Vagina (tissue), 2 donors: ENCODE measurements at regions not wholly inside any gene's neighbourhood (a gene's known extent, or its start where the extent isn't known, plus 50 kb on each side); places are given as distances from the start of the nearest gene placed in this dataset.

ENCODE experiments used
- POLR2A ChIP-seq, 2 donors: fragments of 450-650 bp; IDR thresholded peaks; one replicate each; pipeline ENCODE4 v1.6.1; 2017; ENCODE audit warnings: antibody characterized with exemption in 2 of 2, mild to moderate bottlenecking in 2 of 2, moderate library complexity in 2 of 2
- TF ChIP-seq, protein P1 (sequence below), 3 experiments: fragments of 450-650 bp in 2 of 3; fragments of 200-600 bp in 1 of 3; sonication (generic) in 1 of 3; IDR thresholded peaks; one replicate each; pipeline ENCODE4 v1.5.1; 2017 to 2019; ENCODE audit warnings: antibody characterized with exemption in 3 of 3, mild to moderate bottlenecking in 2 of 3, moderate library complexity in 2 of 3

DNA sequence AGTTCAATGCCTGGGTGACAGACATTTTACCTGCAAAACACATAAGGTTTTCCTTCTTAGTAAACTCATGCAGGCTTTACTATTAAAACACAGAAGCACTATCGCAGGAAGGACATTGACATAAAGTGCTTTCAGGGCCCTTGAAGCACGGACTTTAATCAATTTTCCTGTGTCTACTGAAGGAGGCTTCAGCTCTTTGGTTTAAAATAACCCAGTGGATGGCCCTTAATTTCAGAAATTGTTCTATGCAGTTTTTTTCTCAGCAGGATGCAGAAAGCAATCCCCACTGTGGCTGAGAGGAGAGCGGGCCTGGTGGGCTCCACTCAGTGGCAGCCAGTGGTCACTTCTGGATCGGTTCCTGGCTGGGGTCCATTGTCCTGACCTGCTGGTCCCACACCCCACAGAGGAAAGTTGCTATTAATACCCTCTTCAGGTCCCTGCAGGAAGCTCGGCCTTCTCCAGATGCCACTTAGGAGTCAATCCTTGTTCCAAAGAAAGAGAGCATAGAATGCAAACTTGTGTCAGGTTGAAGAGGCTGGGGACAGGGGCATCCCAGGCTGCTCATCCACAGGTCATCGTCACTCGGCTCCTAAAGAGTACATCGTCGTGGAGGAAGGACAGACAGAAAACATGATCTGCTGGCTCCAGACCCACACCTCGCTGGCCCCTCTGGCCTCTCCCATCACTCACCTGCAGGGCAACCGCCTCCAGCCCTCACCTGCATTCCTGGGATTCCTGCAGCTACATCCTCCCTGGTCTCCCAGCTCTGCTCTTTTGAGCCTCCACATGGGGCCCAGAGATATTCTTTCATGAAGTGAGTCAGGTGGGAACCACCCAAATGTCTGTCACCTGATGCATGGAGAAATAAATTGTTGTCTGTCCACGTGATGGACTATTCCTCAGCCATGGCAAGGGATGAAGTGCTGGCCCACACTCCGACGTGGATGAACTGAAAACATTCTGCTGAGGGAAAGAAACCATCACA lies 153.1 kb downstream of the PSMG1 start:
- TF ChIP-seq, protein P1, sequence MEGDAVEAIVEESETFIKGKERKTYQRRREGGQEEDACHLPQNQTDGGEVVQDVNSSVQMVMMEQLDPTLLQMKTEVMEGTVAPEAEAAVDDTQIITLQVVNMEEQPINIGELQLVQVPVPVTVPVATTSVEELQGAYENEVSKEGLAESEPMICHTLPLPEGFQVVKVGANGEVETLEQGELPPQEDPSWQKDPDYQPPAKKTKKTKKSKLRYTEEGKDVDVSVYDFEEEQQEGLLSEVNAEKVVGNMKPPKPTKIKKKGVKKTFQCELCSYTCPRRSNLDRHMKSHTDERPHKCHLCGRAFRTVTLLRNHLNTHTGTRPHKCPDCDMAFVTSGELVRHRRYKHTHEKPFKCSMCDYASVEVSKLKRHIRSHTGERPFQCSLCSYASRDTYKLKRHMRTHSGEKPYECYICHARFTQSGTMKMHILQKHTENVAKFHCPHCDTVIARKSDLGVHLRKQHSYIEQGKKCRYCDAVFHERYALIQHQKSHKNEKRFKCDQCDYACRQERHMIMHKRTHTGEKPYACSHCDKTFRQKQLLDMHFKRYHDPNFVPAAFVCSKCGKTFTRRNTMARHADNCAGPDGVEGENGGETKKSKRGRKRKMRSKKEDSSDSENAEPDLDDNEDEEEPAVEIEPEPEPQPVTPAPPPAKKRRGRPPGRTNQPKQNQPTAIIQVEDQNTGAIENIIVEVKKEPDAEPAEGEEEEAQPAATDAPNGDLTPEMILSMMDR (IDR thresholded peaks at IDR 0.05), result no peak
- TF ChIP-seq POLR2A (IDR thresholded peaks at IDR 0.05), result no peak
